Astrocyte of the cerebellum (primary cell): ENCODE measurements at regions not wholly inside any gene's neighbourhood (a gene's known extent, or its start where the extent isn't known, plus 50 kb on each side); places are given as distances from the start of the nearest gene placed in this dataset.

ENCODE experiments used
- DNase-seq: peaks from one replicate; pipeline ENCODE4 v3.0.0-alpha.2; 2011; ENCODE audit warnings: low read depth
- H3K4me3 ChIP-seq: 2 replicates; pipeline ENCODE4 v1.5.1; 2011; ENCODE audit warnings: mild to moderate bottlenecking, low read depth, low read length, moderate library complexity
- CTCF ChIP-seq: IDR thresholded peaks from 2 replicates; pipeline ENCODE4 v1.5.1; 2012; ENCODE audit warnings: low read length, low read depth, moderate library complexity, mild to moderate bottlenecking; ENCODE audit errors: missing control alignments
- in situ Hi-C: cut with HindIII; loops from 2 replicates; pipeline ENCODE4 v1.10.0; 2017; ENCODE audit warnings: low sequenced_read_pairs

- peak; percentile 8 for DNase-seq
- H3K4me3 ChIP-seq: no peak overlapping the region
- in situ Hi-C loops: no loop called here
- peak; percentile 62 for TF ChIP-seq CTCF
Measured at GRCh38 chr3:19065027-19065426, 83.3 kb upstream of the KCNH8 start.

GRCh38 chr3:19063936-19064335 is 84.4 kb upstream of the KCNH8 start:
- H3K4me3 ChIP-seq: no peak overlapping the region
- DNase-seq: no peak
- no peak for TF ChIP-seq CTCF
- in situ Hi-C loops: no loop called here

GRCh38 chr3:19060404-19060803 is 87.9 kb upstream of the KCNH8 start:
- no peak for DNase-seq
- no peak overlapping the region for H3K4me3 ChIP-seq
- in situ Hi-C loops: no loop called here
- TF ChIP-seq CTCF: no peak

GRCh38 chr3:19052874-19053273 is 95.4 kb upstream of the KCNH8 start:
- no peak overlapping the region for H3K4me3 ChIP-seq
- TF ChIP-seq CTCF: no peak
- in situ Hi-C loops: no loop called here
- DNase-seq: no peak

- no peak overlapping the region for H3K4me3 ChIP-seq
- in situ Hi-C loops: no loop called here
- no peak for DNase-seq
- no peak for TF ChIP-seq CTCF
Measured at GRCh38 chr3:19046440-19046839, 101.9 kb upstream of the KCNH8 start.

GRCh38 chr3:19030522-19030839 is 117.8 kb upstream of the KCNH8 start:
- in situ Hi-C loops: no loop called here
- no peak overlapping the region for H3K4me3 ChIP-seq
- no peak for TF ChIP-seq CTCF
- no peak for DNase-seq
